Gastroesophageal sphincter (tissue), 3 donors: ENCODE measurements at regions not wholly inside any gene's neighbourhood (a gene's known extent, or its start where the extent isn't known, plus 50 kb on each side); places are given as distances from the start of the nearest gene placed in this dataset.

Experiments used
- EP300 ChIP-seq: sonication (generic); formaldehyde crosslinking; IDR thresholded peaks from one replicate; pipeline ENCODE4 v1.6.1; 2017; ENCODE audit warnings: antibody characterized with exemption, mild to moderate bottlenecking
- POLR2A ChIP-seq, 2 donors: fragments of 450-650 bp; IDR thresholded peaks; one replicate each; pipeline ENCODE4 v1.6.1; 2017; ENCODE audit warnings: antibody characterized with exemption in 2 of 2, mild to moderate bottlenecking in 2 of 2, moderate library complexity in 1 of 2
- POLR2AphosphoS5 ChIP-seq: sonication (generic); formaldehyde crosslinking; IDR thresholded peaks from one replicate; pipeline ENCODE4 v1.6.1; 2017; ENCODE audit warnings: antibody characterized with exemption
- TF ChIP-seq, protein P1 (sequence below), 4 experiments: fragments of 200-600 bp in 2 of 4; fragments of 450-650 bp in 2 of 4; sonication (generic) in 1 of 4; IDR thresholded peaks; one replicate each; pipeline ENCODE4 v1.5.1; 2017 to 2019; ENCODE audit warnings: antibody characterized with exemption in 4 of 4, mild to moderate bottlenecking in 2 of 4, moderate library complexity in 2 of 4

DNA sequence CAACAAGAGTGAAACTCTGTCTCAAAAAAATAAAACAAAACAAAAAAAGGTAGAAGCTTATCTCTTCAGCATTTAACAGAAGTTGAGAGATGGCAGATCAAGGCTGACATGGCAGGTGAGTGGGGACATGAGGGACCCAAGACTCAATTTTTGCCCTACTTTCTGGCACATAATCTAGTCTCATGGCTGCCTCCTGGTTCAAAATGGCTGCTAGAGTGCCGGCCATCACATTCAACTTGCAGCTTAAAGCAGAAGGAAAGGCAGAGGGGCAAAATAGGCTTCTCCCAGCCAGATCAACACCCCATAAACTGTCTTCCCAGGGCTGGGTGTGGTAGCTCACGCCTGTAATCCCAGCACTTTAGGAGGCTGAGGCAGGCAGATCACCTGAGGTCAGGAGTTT, 784.9 kb downstream of the MED13L start:
- TF ChIP-seq, protein P1, sequence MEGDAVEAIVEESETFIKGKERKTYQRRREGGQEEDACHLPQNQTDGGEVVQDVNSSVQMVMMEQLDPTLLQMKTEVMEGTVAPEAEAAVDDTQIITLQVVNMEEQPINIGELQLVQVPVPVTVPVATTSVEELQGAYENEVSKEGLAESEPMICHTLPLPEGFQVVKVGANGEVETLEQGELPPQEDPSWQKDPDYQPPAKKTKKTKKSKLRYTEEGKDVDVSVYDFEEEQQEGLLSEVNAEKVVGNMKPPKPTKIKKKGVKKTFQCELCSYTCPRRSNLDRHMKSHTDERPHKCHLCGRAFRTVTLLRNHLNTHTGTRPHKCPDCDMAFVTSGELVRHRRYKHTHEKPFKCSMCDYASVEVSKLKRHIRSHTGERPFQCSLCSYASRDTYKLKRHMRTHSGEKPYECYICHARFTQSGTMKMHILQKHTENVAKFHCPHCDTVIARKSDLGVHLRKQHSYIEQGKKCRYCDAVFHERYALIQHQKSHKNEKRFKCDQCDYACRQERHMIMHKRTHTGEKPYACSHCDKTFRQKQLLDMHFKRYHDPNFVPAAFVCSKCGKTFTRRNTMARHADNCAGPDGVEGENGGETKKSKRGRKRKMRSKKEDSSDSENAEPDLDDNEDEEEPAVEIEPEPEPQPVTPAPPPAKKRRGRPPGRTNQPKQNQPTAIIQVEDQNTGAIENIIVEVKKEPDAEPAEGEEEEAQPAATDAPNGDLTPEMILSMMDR (IDR thresholded peaks at IDR 0.05), result no peak
- TF ChIP-seq EP300 (no peak), POLR2A (IDR thresholded peaks at IDR 0.05) (no peak), POLR2AphosphoS5 (no peak)
